ENCODE measurements at regions not wholly inside any gene's neighbourhood (a gene's known extent, or its start where the extent isn't known, plus 50 kb on each side); places are given as distances from the start of the nearest gene placed in this dataset.

DNA sequence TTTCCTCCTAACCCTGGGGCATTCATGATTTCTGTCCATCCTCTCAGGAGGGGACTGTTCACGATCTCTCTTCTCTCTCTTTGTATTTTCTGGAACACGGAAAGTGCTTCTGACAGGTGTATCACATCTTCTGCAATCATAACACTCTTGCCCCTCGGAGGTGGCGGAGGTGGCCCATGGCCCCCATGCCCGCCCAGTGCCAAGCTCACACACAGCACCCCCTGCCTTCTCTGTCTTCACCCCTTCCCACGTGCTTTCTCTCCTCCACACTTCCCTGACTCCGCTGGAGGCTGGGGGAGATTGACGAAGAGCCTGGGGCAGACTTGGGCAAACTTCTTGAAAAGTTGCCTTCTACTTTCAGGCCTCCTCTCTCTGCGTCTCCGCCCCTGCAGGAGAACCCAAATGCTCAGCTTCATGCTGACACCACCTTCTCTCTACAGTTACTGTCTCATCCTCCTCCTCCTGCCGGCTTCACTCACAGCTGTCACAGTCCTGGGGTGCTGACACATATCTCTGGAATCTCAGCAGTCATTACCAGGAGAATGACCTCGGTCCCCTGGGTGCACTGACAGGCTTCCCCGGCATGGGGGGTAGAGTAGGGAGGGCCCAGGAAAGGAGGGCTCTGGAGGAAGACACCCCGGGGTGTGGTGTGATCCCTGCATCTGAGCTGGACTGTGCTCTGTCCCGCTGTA lies 127.1 kb downstream of the ENGASE start:
- Histone ChIP-seq H3K4me3 (ENCODE audit: low read length) (no peak overlapping the region), H3K36me3 (ENCODE audit: control insufficient read depth, insufficient read depth, low read length) (no peaks in the 10 kb centered on the region), H3K27me3 (ENCODE audit: control insufficient read depth, insufficient read depth, low read length) (peaks cover 14% of the 10 kb centered on the region), H3K4me1 (ENCODE audit: control insufficient read depth, insufficient read depth, low read length) (no peaks in the 10 kb centered on the region), H3K9me3 (ENCODE audit: control insufficient read depth, low read depth, low read length) (no peaks in the 10 kb centered on the region), H3K27ac (ENCODE audit: low read length) (no peak overlapping the region)
- DNase-seq: no peak
- no CpG with 5 or more reads among the region's 15 CpGs for WGBS (ENCODE audit: insufficient coverage, low lambda C conversion rate)

DNA sequence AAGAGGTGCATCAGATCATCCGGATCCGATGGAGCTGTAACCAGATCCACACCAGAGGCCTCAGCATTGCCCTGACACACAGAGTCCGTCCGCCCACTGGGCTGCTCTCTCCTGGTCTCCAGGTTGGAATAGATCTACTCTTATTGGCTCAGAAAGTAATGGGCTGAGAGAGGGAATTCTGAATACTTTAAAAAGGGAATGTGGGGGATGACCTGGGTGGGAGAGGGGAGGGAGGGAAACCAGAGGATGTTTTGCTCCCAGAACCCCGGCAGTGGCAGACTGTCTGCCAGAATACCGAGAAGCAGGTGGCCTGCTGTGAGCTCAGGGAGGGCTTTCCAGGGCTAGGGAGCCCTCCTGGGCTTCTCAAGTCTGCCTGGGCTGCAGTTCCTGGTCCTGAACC lies 126.5 kb downstream of the ENGASE start:
- peaks cover 14% of the 10 kb centered on the region for H3K27me3 ChIP-seq (ENCODE audit: control insufficient read depth, insufficient read depth, low read length)
- no peak overlapping the region for H3K27ac ChIP-seq (ENCODE audit: low read length)
- no CpG with 5 or more reads among the region's 6 CpGs for WGBS (ENCODE audit: insufficient coverage, low lambda C conversion rate)
- no peak overlapping the region for H3K4me3 ChIP-seq (ENCODE audit: low read length)
- no peaks in the 10 kb centered on the region for H3K4me1 ChIP-seq (ENCODE audit: control insufficient read depth, insufficient read depth, low read length)
- DNase-seq: no peak
- H3K36me3 ChIP-seq (ENCODE audit: control insufficient read depth, insufficient read depth, low read length): no peaks in the 10 kb centered on the region
- no peaks in the 10 kb centered on the region for H3K9me3 ChIP-seq (ENCODE audit: control insufficient read depth, low read depth, low read length)

DNA sequence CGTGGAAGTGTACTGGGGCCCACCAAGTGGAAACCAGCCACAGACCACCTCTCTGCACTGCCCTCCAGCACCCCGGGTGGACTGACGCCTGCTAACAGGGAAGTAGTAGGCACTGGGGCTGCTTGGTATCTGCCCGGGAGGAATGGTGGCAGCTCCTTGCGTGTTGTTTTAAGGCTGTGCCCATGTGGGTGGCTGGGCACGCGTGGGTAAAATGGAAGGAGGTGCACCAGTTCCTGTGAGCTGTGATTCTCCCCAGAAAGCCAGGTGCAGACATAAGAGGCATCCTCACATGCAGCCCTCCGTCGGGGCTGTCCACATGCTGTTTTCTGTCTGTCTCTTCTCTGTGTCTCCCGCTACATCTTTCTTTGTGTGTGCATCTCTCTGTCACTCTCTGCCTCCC lies 122.3 kb downstream of the ENGASE start:
- Histone ChIP-seq H3K27me3 (ENCODE audit: control insufficient read depth, insufficient read depth, low read length) (peaks cover 18% of the 10 kb centered on the region), H3K4me3 (ENCODE audit: low read length) (no peak overlapping the region), H3K4me1 (ENCODE audit: control insufficient read depth, insufficient read depth, low read length) (no peaks in the 10 kb centered on the region), H3K27ac (ENCODE audit: low read length) (no peak overlapping the region), H3K9me3 (ENCODE audit: control insufficient read depth, low read depth, low read length) (no peaks in the 10 kb centered on the region), H3K36me3 (ENCODE audit: control insufficient read depth, insufficient read depth, low read length) (no peaks in the 10 kb centered on the region)
- no peak for DNase-seq
- 95% methylated on average over 3 of the region's 10 CpGs for WGBS (ENCODE audit: insufficient coverage, low lambda C conversion rate)

DNA sequence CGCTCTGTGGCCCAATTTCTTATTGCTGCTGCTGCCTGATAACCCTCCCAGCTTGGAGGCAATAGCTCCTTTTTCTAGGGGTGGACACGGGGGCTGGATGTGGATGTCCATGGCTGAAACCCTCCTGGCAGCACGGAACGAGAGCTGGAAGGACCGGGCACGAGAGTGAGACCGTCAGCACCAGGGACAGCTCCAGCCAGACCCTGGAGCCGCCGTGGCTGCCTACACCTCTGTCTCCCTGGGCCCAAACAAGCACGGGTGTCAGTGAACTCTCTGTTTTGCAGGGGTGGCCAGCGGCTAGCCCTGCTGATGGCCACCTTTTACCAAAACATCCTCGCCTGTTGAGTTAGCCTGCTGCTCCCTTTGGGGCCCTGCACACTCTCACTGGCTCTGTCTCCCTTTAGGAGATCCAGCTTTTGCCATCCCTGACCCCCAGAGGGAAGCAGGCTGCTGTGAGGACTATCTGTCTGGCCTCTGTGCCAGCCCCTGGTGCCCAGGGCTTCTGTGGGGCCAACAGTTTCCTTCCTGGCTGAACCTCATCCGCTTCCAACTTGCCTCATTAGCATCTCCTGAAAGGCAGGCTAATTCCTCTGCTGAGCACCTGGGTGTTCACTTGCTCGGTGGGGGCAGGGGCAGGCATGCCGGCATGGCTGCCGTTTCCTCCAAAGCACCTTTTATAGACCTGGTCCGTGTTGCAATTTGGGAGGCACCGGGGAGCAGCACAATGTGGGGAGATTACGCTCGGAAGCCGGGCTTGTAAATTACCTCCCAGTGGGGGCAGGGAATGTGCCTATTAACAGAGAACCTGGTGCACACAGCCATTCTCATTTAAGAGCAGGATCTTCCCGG lies 118.1 kb downstream of the ENGASE start:
- WGBS (ENCODE audit: insufficient coverage, low lambda C conversion rate): no CpG with 5 or more reads among the region's 22 CpGs
- Histone ChIP-seq H3K4me1 (ENCODE audit: control insufficient read depth, insufficient read depth, low read length) (no peaks in the 10 kb centered on the region), H3K27me3 (ENCODE audit: control insufficient read depth, insufficient read depth, low read length) (peaks cover 46% of the 10 kb centered on the region), H3K4me3 (ENCODE audit: low read length) (no peak overlapping the region), H3K36me3 (ENCODE audit: control insufficient read depth, insufficient read depth, low read length) (no peaks in the 10 kb centered on the region), H3K9me3 (ENCODE audit: control insufficient read depth, low read depth, low read length) (no peaks in the 10 kb centered on the region), H3K27ac (ENCODE audit: low read length) (no peak overlapping the region)
- peak in 1 of 2 donors; percentile 20 for DNase-seq

DNA sequence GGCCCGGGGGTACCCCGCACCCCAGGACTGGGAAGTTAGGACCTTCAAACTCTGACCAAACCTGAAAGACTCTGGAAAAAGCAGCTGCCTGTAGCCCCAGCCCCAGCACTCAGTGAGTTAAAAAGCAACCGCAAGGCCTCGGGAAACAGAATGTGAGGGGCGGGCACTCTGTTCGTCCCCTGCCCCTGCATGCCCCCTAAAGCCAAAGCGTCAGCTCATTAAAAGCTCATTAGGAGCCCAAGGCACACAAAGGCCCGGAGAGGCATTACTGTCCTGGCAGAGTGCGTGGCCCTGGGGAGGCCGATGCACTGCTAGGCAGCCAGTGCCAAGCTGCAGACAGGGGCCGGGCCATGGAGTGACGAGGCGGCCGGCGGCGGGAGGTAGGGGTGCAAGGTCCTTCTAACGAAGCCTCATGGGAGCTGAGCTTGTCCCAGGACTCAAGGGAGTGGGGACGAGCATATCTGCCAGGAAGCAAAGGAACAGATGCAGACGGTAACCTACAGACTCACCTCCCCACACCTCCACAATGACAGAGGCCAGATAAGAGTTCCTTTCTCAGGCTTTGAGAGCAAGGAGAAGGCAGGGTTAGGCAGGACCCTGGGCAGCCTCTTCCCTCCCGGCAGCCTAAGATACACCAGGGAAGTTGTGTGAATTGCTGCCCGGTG lies 116.8 kb downstream of the ENGASE start:
- Histone ChIP-seq H3K27ac (ENCODE audit: low read length) (no peak overlapping the region), H3K9me3 (ENCODE audit: control insufficient read depth, low read depth, low read length) (no peaks in the 10 kb centered on the region), H3K36me3 (ENCODE audit: control insufficient read depth, insufficient read depth, low read length) (no peaks in the 10 kb centered on the region), H3K4me3 (ENCODE audit: low read length) (no peak overlapping the region), H3K27me3 (ENCODE audit: control insufficient read depth, insufficient read depth, low read length) (peaks cover 55% of the 10 kb centered on the region), H3K4me1 (ENCODE audit: control insufficient read depth, insufficient read depth, low read length) (no peaks in the 10 kb centered on the region)
- WGBS (ENCODE audit: insufficient coverage, low lambda C conversion rate): no CpG with 5 or more reads among the region's 21 CpGs
- DNase-seq: no peak

DNA sequence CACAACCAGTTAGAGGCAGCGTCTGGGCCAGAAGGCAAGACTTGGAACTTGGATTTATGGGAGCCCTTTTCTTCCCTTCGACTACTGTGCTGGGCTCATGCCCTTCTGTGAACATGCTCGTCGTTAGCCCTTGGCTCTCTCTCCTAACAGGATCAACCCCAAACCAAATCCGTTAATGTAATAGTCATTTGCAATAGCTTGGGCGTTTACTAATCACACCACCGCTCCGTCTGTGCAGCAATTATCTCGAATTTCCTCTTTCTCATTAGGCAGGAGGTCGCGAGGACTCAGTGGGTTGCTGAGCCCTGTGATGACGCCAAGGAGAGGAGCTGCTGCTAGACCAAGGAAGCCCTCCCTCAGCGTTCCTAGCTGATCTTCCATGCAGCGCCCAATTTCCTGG lies 114.7 kb downstream of the ENGASE start:
- H3K36me3 ChIP-seq (ENCODE audit: control insufficient read depth, insufficient read depth, low read length): no peaks in the 10 kb centered on the region
- H3K27ac ChIP-seq (ENCODE audit: low read length): no peak overlapping the region
- no peaks in the 10 kb centered on the region for H3K4me1 ChIP-seq (ENCODE audit: control insufficient read depth, insufficient read depth, low read length)
- no CpG with 5 or more reads among the region's 14 CpGs for WGBS (ENCODE audit: insufficient coverage, low lambda C conversion rate)
- no peaks in the 10 kb centered on the region for H3K9me3 ChIP-seq (ENCODE audit: control insufficient read depth, low read depth, low read length)
- H3K4me3 ChIP-seq (ENCODE audit: low read length): no peak overlapping the region
- peaks cover 76% of the 10 kb centered on the region for H3K27me3 ChIP-seq (ENCODE audit: control insufficient read depth, insufficient read depth, low read length)
- DNase-seq: no peak

DNA sequence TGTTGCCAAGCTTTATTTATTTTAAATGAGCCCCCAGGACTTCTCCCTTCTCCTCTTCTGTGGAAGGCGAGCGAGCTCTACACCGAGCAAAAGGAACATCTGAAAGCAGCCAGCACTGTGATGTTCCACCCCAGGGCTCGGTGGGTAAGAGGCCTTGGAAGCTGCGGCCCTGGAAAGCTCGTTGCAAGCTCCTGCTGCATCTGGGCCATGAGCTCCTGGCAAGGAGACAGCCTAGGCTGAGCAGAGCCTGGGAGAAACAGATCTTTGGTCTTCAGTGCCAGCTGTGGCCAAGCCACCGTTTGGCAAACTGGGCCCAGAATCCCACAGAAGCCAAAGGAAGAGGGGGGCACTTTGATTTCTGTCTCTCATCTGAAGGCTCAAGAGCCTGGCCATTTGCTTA lies 114.1 kb downstream of the ENGASE start:
- Histone ChIP-seq H3K27me3 (ENCODE audit: control insufficient read depth, insufficient read depth, low read length) (peaks cover 82% of the 10 kb centered on the region), H3K4me1 (ENCODE audit: control insufficient read depth, insufficient read depth, low read length) (no peaks in the 10 kb centered on the region), H3K36me3 (ENCODE audit: control insufficient read depth, insufficient read depth, low read length) (no peaks in the 10 kb centered on the region), H3K9me3 (ENCODE audit: control insufficient read depth, low read depth, low read length) (no peaks in the 10 kb centered on the region), H3K27ac (ENCODE audit: low read length) (no peak overlapping the region), H3K4me3 (ENCODE audit: low read length) (no peak overlapping the region)
- no peak for DNase-seq
- WGBS (ENCODE audit: insufficient coverage, low lambda C conversion rate): no CpG with 5 or more reads among the region's 7 CpGs

DNA sequence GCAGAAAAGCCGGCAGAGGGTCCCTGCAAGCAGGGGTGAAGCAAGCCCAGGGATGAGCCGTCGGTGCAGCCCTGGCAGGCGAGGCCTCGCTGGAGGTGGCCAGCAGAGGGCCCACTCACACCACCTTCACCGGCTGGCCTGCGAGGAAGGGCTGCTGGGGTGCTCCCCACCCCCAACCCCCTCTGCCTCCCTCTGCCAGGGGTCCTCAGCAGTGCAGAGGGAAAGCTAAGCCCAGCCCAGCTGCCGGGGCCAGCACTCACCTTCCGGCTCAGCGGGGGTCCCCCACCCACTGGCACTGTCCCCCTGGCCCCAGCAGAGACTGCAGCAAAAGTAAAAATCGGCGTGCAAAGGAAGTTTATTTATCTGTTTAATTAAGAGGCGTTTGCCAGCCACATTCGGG lies 113.4 kb downstream of the ENGASE start:
- H3K9me3 ChIP-seq (ENCODE audit: control insufficient read depth, low read depth, low read length): peaks cover 3% of the 10 kb centered on the region
- no CpG with 5 or more reads among the region's 14 CpGs for WGBS (ENCODE audit: insufficient coverage, low lambda C conversion rate)
- H3K27me3 ChIP-seq (ENCODE audit: control insufficient read depth, insufficient read depth, low read length): peaks cover 86% of the 10 kb centered on the region
- H3K4me1 ChIP-seq (ENCODE audit: control insufficient read depth, insufficient read depth, low read length): no peaks in the 10 kb centered on the region
- DNase-seq: no peak
- H3K36me3 ChIP-seq (ENCODE audit: control insufficient read depth, insufficient read depth, low read length): no peaks in the 10 kb centered on the region
- no peak overlapping the region for H3K4me3 ChIP-seq (ENCODE audit: low read length)
- H3K27ac ChIP-seq (ENCODE audit: low read length): no peak overlapping the region

DNA sequence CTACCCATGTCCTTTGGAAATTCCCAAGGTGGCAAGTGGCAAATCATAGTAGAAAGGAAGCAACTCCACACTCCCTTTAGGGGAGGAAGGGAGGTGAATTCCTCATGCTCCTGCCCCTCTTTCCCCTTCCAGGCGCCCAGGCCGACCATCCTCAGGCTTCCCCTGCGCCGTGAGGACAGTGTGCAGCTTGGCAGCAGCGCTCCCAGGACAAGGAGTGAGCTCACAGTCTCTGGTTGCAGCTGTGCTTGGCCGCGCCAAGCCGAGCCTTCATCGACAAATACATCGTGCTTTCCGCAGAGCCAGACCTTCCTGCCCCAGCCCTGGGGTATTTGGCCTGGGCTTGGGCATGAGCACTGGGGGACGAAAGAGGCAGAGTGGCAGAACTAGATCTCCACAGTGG lies 112.6 kb downstream of the ENGASE start:
- WGBS (ENCODE audit: insufficient coverage, low lambda C conversion rate): no CpG with 5 or more reads among the region's 12 CpGs
- Histone ChIP-seq H3K9me3 (ENCODE audit: control insufficient read depth, low read depth, low read length) (peaks cover 3% of the 10 kb centered on the region), H3K4me3 (ENCODE audit: low read length) (no peak overlapping the region), H3K4me1 (ENCODE audit: control insufficient read depth, insufficient read depth, low read length) (no peaks in the 10 kb centered on the region), H3K27ac (ENCODE audit: low read length) (no peak overlapping the region), H3K27me3 (ENCODE audit: control insufficient read depth, insufficient read depth, low read length) (peaks cover 82% of the 10 kb centered on the region), H3K36me3 (ENCODE audit: control insufficient read depth, insufficient read depth, low read length) (no peaks in the 10 kb centered on the region)
- no peak for DNase-seq

DNA sequence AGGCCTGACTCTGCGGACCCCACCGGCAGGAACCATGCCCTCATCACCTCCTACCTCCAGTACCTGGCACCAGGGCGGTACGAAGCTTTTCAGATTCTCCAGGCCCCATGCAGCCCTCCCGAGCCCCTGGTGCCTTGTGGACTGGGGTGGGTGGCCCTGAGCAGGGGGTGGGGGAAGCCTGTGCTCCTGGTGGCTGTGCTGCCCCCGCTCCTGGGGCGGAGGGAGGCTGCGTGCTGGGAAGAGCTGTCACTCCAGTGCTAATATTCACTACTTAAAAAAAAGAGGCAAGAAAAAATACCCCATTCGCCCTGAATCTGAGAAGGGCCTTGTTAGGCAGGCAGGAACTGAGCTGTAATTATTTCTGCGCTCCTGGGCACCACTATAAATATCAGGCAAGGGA lies 111.8 kb downstream of the ENGASE start:
- no peak for DNase-seq
- no peaks in the 10 kb centered on the region for H3K36me3 ChIP-seq (ENCODE audit: control insufficient read depth, insufficient read depth, low read length)
- peaks cover 3% of the 10 kb centered on the region for H3K9me3 ChIP-seq (ENCODE audit: control insufficient read depth, low read depth, low read length)
- no CpG with 5 or more reads among the region's 10 CpGs for WGBS (ENCODE audit: insufficient coverage, low lambda C conversion rate)
- peaks cover 82% of the 10 kb centered on the region for H3K27me3 ChIP-seq (ENCODE audit: control insufficient read depth, insufficient read depth, low read length)
- H3K27ac ChIP-seq (ENCODE audit: low read length): no peak overlapping the region
- H3K4me3 ChIP-seq (ENCODE audit: low read length): no peak overlapping the region
- H3K4me1 ChIP-seq (ENCODE audit: control insufficient read depth, insufficient read depth, low read length): no peaks in the 10 kb centered on the region
